ENCODE measurements at regions not wholly inside any gene's neighbourhood (a gene's known extent, or its start where the extent isn't known, plus 50 kb on each side); places are given as distances from the start of the nearest gene placed in this dataset.

DNA sequence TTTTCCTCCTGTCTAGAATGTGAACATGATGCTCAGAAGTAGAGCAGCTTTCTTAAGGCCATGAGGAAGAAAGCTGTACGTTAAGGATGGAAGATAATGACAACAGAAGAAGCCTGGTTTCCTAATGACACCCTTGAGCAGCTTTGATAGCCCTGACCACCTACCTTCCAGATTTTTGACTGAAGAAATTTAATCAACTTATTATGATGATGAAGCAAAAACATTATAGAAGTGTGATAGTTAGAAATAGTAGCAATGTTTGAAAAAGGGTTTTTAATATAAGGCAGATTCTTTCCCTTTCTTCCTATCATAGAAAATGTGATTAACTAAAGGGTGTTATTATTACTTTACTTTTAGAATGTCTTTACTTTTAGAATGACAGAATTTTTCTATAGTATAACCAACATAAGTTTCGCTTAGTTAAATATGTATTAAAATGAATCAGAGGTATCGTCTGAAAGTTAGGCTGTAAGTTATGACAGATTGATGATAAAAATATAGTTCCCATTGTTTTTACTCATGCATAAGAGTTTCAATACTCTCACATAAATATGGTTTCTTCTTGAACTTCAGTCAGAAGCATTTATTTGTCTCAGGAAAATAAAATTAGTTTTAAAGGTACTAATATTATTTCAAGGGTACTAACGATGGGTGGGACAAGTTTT, 50.1 kb upstream of the PPFIA2 start:
- TF ChIP-seq, protein P1, sequence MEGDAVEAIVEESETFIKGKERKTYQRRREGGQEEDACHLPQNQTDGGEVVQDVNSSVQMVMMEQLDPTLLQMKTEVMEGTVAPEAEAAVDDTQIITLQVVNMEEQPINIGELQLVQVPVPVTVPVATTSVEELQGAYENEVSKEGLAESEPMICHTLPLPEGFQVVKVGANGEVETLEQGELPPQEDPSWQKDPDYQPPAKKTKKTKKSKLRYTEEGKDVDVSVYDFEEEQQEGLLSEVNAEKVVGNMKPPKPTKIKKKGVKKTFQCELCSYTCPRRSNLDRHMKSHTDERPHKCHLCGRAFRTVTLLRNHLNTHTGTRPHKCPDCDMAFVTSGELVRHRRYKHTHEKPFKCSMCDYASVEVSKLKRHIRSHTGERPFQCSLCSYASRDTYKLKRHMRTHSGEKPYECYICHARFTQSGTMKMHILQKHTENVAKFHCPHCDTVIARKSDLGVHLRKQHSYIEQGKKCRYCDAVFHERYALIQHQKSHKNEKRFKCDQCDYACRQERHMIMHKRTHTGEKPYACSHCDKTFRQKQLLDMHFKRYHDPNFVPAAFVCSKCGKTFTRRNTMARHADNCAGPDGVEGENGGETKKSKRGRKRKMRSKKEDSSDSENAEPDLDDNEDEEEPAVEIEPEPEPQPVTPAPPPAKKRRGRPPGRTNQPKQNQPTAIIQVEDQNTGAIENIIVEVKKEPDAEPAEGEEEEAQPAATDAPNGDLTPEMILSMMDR (IDR thresholded peaks at IDR 0.05): no peak
- TF ChIP-seq JUN (CRISPR knock-in tag; IDR thresholded peaks at IDR 0.05): no peak
- TF ChIP-seq MXD4 (CRISPR knock-in tag; IDR thresholded peaks at IDR 0.05; ENCODE audit: borderline replicate concordance): no peak
